Mesendoderm (in vitro differentiated cells): ENCODE measurements at regions not wholly inside any gene's neighbourhood (a gene's known extent, or its start where the extent isn't known, plus 50 kb on each side); places are given as distances from the start of the nearest gene placed in this dataset.
A peak's percentile ranks its signal among the peaks of the same experiment; 100 is the strongest.

Experiments
- DNase-seq: peaks from one replicate; pipeline ENCODE4 v3.0.0; 2013
- H2AK5ac ChIP-seq: 2 replicates; pipeline ENCODE4 v1.6.1; 2013; ENCODE audit warnings: low read length, inconsistent platforms
- H2BK120ac ChIP-seq: 2 replicates; pipeline ENCODE4 v1.6.1; 2013; ENCODE audit warnings: low read depth, mild to moderate bottlenecking, low read length, moderate library complexity, mixed read lengths
- H2BK15ac ChIP-seq: replicated peaks from 2 replicates; pipeline ENCODE4 v1.6.1; 2013; ENCODE audit warnings: low read depth, mild to moderate bottlenecking, moderate library complexity
- H2BK5ac ChIP-seq: 2 replicates; pipeline ENCODE4 v1.6.1; 2013; ENCODE audit warnings: low read length, inconsistent platforms
- H3K18ac ChIP-seq: 2 replicates; pipeline ENCODE4 v1.6.1; 2013; ENCODE audit warnings: mild to moderate bottlenecking, low read length, mixed read lengths
- H3K23ac ChIP-seq: one replicate; pipeline ENCODE4 v1.6.1; 2013; ENCODE audit warnings: low read length
- H3K27ac ChIP-seq: 2 replicates; pipeline ENCODE4 v1.5.1; 2013; ENCODE audit warnings: low read depth, mild to moderate bottlenecking, inconsistent platforms, low read length, moderate library complexity
- H3K27me3 ChIP-seq: 2 replicates; pipeline ENCODE4 v1.6.1; 2013; ENCODE audit warnings: low read length, control low read depth, mild to moderate bottlenecking, inconsistent platforms; ENCODE audit not compliant: insufficient read depth, poor library complexity
- H3K36me3 ChIP-seq: 2 replicates; pipeline ENCODE4 v1.6.1; 2013; ENCODE audit warnings: low read length, inconsistent platforms; ENCODE audit not compliant: control insufficient read depth, insufficient read depth
- H3K4ac ChIP-seq: one replicate; pipeline ENCODE4 v1.6.1; 2013; ENCODE audit warnings: low read depth, mild to moderate bottlenecking, low read length, moderate library complexity
- H3K4me1 ChIP-seq: 2 replicates; pipeline ENCODE4 v1.6.1; 2013; ENCODE audit warnings: low read depth, low read length, inconsistent platforms; ENCODE audit not compliant: control insufficient read depth
- H3K4me2 ChIP-seq: 2 replicates; pipeline ENCODE4 v1.6.1; 2013; ENCODE audit warnings: low read length
- H3K4me3 ChIP-seq: 2 replicates; pipeline ENCODE4 v1.5.1; 2013; ENCODE audit warnings: mild to moderate bottlenecking, low read length
- H3K56ac ChIP-seq: one replicate; pipeline ENCODE4 v1.6.1; 2013; ENCODE audit warnings: low read length
- H3K79me1 ChIP-seq: 2 replicates; pipeline ENCODE4 v1.6.1; 2013; ENCODE audit warnings: low read length, inconsistent platforms
- H3K79me2 ChIP-seq: 2 replicates; pipeline ENCODE4 v1.6.1; 2013; ENCODE audit warnings: mild to moderate bottlenecking, low read length; ENCODE audit not compliant: control insufficient read depth, insufficient read depth
- H3K9ac ChIP-seq: 2 replicates; pipeline ENCODE4 v1.6.1; 2013; ENCODE audit warnings: low read length, inconsistent platforms
- H4K5ac ChIP-seq: one replicate; pipeline ENCODE4 v1.6.1; 2013; ENCODE audit warnings: low read length
- H4K8ac ChIP-seq: one replicate; pipeline ENCODE4 v1.6.1; 2013; ENCODE audit warnings: low read depth, mild to moderate bottlenecking, control low read depth, low read length, moderate library complexity
- WGBS: extraction: QIAGEN DNeasy Blood & Tissue Kit; methylation state at CpG from one replicate; pipeline ENCODE4 v1.1.7; 2013; ENCODE audit warnings: low lambda C conversion rate, missing lambda C conversion rate; ENCODE audit not compliant: insufficient coverage; ENCODE audit errors: extremely low coverage; 5-methylcytosine and 5-hydroxymethylcytosine counted together

- Histone ChIP-seq H3K23ac (no peak overlapping the region), H4K8ac (no peak overlapping the region), H2BK5ac (no peak overlapping the region), H3K9ac (no peak overlapping the region), H3K18ac (no peak overlapping the region), H3K4me2 (no peak overlapping the region), H3K79me2 (no peaks in the 10 kb centered on the region), H3K56ac (no peak overlapping the region), H3K79me1 (no peaks in the 10 kb centered on the region), H4K5ac (no peak overlapping the region), H2BK15ac (no peak overlapping the region), H3K4me1 (no peaks in the 10 kb centered on the region), H2AK5ac (no peak overlapping the region), H3K4ac (no peak overlapping the region), H3K27me3 (no peaks in the 10 kb centered on the region), H3K36me3 (no peaks in the 10 kb centered on the region), H3K27ac (no peak overlapping the region), H3K4me3 (no peak overlapping the region), H2BK120ac (no peak overlapping the region)
- peak; percentile 89 for DNase-seq
- WGBS: no CpG with 5 or more reads among the region's 2 CpGs
Measured at GRCh38 chr3:159486580-159486979, 502.1 kb upstream of the IL12A start.

- Histone ChIP-seq H3K36me3 (no peaks in the 10 kb centered on the region), H4K8ac (no peak overlapping the region), H3K9ac (no peak overlapping the region), H3K4me1 (no peaks in the 10 kb centered on the region), H3K27ac (no peak overlapping the region), H2BK5ac (no peak overlapping the region), H3K79me2 (no peaks in the 10 kb centered on the region), H3K18ac (no peak overlapping the region), H2AK5ac (no peak overlapping the region), H3K4ac (no peak overlapping the region), H3K27me3 (no peaks in the 10 kb centered on the region), H3K56ac (no peak overlapping the region), H3K4me2 (no peak overlapping the region), H3K79me1 (no peaks in the 10 kb centered on the region), H3K4me3 (no peak overlapping the region), H4K5ac (no peak overlapping the region), H2BK15ac (no peak overlapping the region), H2BK120ac (no peak overlapping the region), H3K23ac (no peak overlapping the region)
- WGBS: no CpG with 5 or more reads among the region's 2 CpGs
- DNase-seq: no peak
Measured at GRCh38 chr3:159487304-159487703, 501.3 kb upstream of the IL12A start.

- Histone ChIP-seq H3K4me1 (no peaks in the 10 kb centered on the region), H3K27me3 (no peaks in the 10 kb centered on the region), H3K4me3 (no peak overlapping the region), H3K27ac (no peak overlapping the region), H4K8ac (no peak overlapping the region), H2AK5ac (no peak overlapping the region), H3K56ac (no peak overlapping the region), H3K79me1 (no peaks in the 10 kb centered on the region), H3K4me2 (no peak overlapping the region), H4K5ac (no peak overlapping the region), H2BK5ac (no peak overlapping the region), H3K79me2 (no peaks in the 10 kb centered on the region), H3K4ac (no peak overlapping the region), H3K18ac (no peak overlapping the region), H2BK15ac (no peak overlapping the region), H3K23ac (no peak overlapping the region), H2BK120ac (no peak overlapping the region), H3K36me3 (no peaks in the 10 kb centered on the region), H3K9ac (no peak overlapping the region)
- DNase-seq: no peak
- no CpG with 5 or more reads among the region's 2 CpGs for WGBS
Measured at GRCh38 chr3:159488602-159489001, 500.0 kb upstream of the IL12A start.

- H3K18ac ChIP-seq: no peak overlapping the region
- H2AK5ac ChIP-seq: no peak overlapping the region
- no peak overlapping the region for H3K4ac ChIP-seq
- no peak overlapping the region for H3K9ac ChIP-seq
- no peaks in the 10 kb centered on the region for H3K79me2 ChIP-seq
- no peaks in the 10 kb centered on the region for H3K79me1 ChIP-seq
- H2BK120ac ChIP-seq: peak overlapping the region; percentile 28
- H3K56ac ChIP-seq: no peak overlapping the region
- H3K4me2 ChIP-seq: no peak overlapping the region
- no peaks in the 10 kb centered on the region for H3K27me3 ChIP-seq
- no peak overlapping the region for H2BK5ac ChIP-seq
- no CpG with 5 or more reads among the region's 2 CpGs for WGBS
- H3K4me1 ChIP-seq: no peaks in the 10 kb centered on the region
- H2BK15ac ChIP-seq: no peak overlapping the region
- no peak overlapping the region for H3K23ac ChIP-seq
- H3K27ac ChIP-seq: no peak overlapping the region
- H3K36me3 ChIP-seq: no peaks in the 10 kb centered on the region
- no peak for DNase-seq
- H3K4me3 ChIP-seq: no peak overlapping the region
- no peak overlapping the region for H4K8ac ChIP-seq
- no peak overlapping the region for H4K5ac ChIP-seq
Measured at GRCh38 chr3:159497361-159497760, 491.3 kb upstream of the IL12A start.

GRCh38 chr3:159499031-159499793, 489.4 kb upstream of the IL12A start:
- H4K8ac ChIP-seq: no peak overlapping the region
- H2AK5ac ChIP-seq: no peak overlapping the region
- no peaks in the 10 kb centered on the region for H3K79me1 ChIP-seq
- no peak overlapping the region for H3K18ac ChIP-seq
- no peak overlapping the region for H3K23ac ChIP-seq
- H2BK120ac ChIP-seq: no peak overlapping the region
- H3K4me2 ChIP-seq: no peak overlapping the region
- H2BK15ac ChIP-seq: no peak overlapping the region
- no peaks in the 10 kb centered on the region for H3K79me2 ChIP-seq
- H3K4ac ChIP-seq: no peak overlapping the region
- H3K4me3 ChIP-seq: no peak overlapping the region
- DNase-seq: peak; percentile 37
- no peak overlapping the region for H3K56ac ChIP-seq
- H3K4me1 ChIP-seq: no peaks in the 10 kb centered on the region
- no CpG with 5 or more reads among the region's 6 CpGs for WGBS
- no peak overlapping the region for H2BK5ac ChIP-seq
- H3K36me3 ChIP-seq: no peaks in the 10 kb centered on the region
- no peaks in the 10 kb centered on the region for H3K27me3 ChIP-seq
- H3K27ac ChIP-seq: no peak overlapping the region
- no peak overlapping the region for H3K9ac ChIP-seq
- no peak overlapping the region for H4K5ac ChIP-seq

- Histone ChIP-seq H3K79me1 (no peaks in the 10 kb centered on the region), H3K4ac (no peak overlapping the region), H2BK120ac (no peak overlapping the region), H3K9ac (no peak overlapping the region), H2BK15ac (no peak overlapping the region), H3K56ac (no peak overlapping the region), H3K27ac (no peak overlapping the region), H3K23ac (no peak overlapping the region), H4K5ac (no peak overlapping the region), H4K8ac (no peak overlapping the region), H3K4me2 (no peak overlapping the region), H3K4me1 (no peaks in the 10 kb centered on the region), H2AK5ac (no peak overlapping the region), H3K27me3 (no peaks in the 10 kb centered on the region), H2BK5ac (no peak overlapping the region), H3K4me3 (no peak overlapping the region), H3K36me3 (no peaks in the 10 kb centered on the region), H3K18ac (no peak overlapping the region), H3K79me2 (no peaks in the 10 kb centered on the region)
- no peak for DNase-seq
- no CpG with 5 or more reads among the region's 1 CpG for WGBS
Measured at GRCh38 chr3:159501029-159501428, 487.6 kb upstream of the IL12A start.
